K562 (cell line): ENCODE measurements at regions not wholly inside any gene's neighbourhood (a gene's known extent, or its start where the extent isn't known, plus 50 kb on each side); places are given as distances from the start of the nearest gene placed in this dataset.

Experiments
- BRCA1 ChIP-seq, 2 experiments: fragments of 450-650 bp in 1 of 2; sonication (generic) in 1 of 2; formaldehyde crosslinking in 1 of 2; IDR thresholded peaks; 2 replicates each; pipeline versions ENCODE4 v1.5.0 to v1.6.1; 2017 to 2020; ENCODE audit warnings: mild to moderate bottlenecking in 1 of 2, missing genetic modification reagents in 1 of 2
- CEBPZ ChIP-seq: fragments of 150-350 bp; IDR thresholded peaks from 2 replicates; pipeline ENCODE4 v1.6.1; 2014; ENCODE audit warnings: low read depth, mild to moderate bottlenecking, low read length, borderline replicate concordance
- CTCF ChIP-seq, 3 experiments: IDR thresholded peaks in 2 of 3; conservative IDR thresholded peaks in 1 of 3; 2 replicates each; pipeline ENCODE4 v1.5.1; 2011 to 2012; ENCODE audit warnings: low read length in 3 of 3, mild to moderate bottlenecking in 3 of 3, control low read depth in 2 of 3, improper control_type of control experiment in 1 of 3, inconsistent platforms in 1 of 3, low read depth in 1 of 3, mixed read lengths in 1 of 3, moderate library complexity in 1 of 3; ENCODE audit not compliant: insufficient read depth in 2 of 3
- ETS2 ChIP-seq: IDR thresholded peaks from 2 replicates; pipeline ENCODE4 v1.6.1; 2016; ENCODE audit warnings: borderline replicate concordance, missing genetic modification characterization, mild to moderate bottlenecking, moderate library complexity, missing compliant biosample characterization; ENCODE audit not compliant: poor library complexity, severe bottlenecking
- FOXJ3 ChIP-seq: sonication (generic); formaldehyde crosslinking; IDR thresholded peaks from 2 replicates; pipeline ENCODE4 v1.4.0; 2020; ENCODE audit warnings: mild to moderate bottlenecking, missing genetic modification reagents
- KAT2B ChIP-seq: IDR thresholded peaks from one replicate; pipeline ENCODE4 v1.6.1; 2012; ENCODE audit warnings: low read depth, mild to moderate bottlenecking, control low read depth, inconsistent platforms, low read length, moderate library complexity
- NCOR1 ChIP-seq: fragments of 450-650 bp; IDR thresholded peaks from 2 replicates; pipeline ENCODE4 v1.6.1; 2016; ENCODE audit warnings: mild to moderate bottlenecking, moderate library complexity
- PRPF4 ChIP-seq: fragments of 200-400 bp; formaldehyde crosslinking; IDR thresholded peaks from one replicate; pipeline ENCODE4 v1.6.1; 2017; ENCODE audit warnings: low read length, low read depth, mild to moderate bottlenecking; ENCODE audit not compliant: insufficient read depth, poor library complexity, severe bottlenecking
- USF2 ChIP-seq: sonication (generic); formaldehyde crosslinking; IDR thresholded peaks from 2 replicates; pipeline ENCODE4 v1.5.0; 2020; ENCODE audit warnings: missing genetic modification reagents
- YY1 ChIP-seq, 3 experiments: IDR thresholded peaks; 2 replicates each; pipeline ENCODE4 v1.6.1; 2011; ENCODE audit warnings: low read length in 2 of 3, mild to moderate bottlenecking in 2 of 3, moderate library complexity in 2 of 3, borderline replicate concordance in 1 of 3, control low read depth in 1 of 3, low read depth in 1 of 3; ENCODE audit not compliant: insufficient read depth in 3 of 3, insufficient replicate concordance in 2 of 3, control insufficient read depth in 1 of 3, insufficient read length in 1 of 3; ENCODE audit errors: extremely low read depth in 1 of 3
- ZFP30 ChIP-seq: fragments of 250-450 bp; sonication (Bioruptor Pico); IDR thresholded peaks from 2 replicates; pipeline ENCODE4 v1.8.0; 2022; ENCODE audit warnings: moderate library complexity, mild to moderate bottlenecking, inconsistent platforms, borderline replicate concordance
- TF ChIP-seq, protein P1 (sequence below): fragments of 450-650 bp; formaldehyde crosslinking; IDR thresholded peaks from 2 replicates; pipeline ENCODE4 v1.4.0; 2020; ENCODE audit warnings: mild to moderate bottlenecking, moderate library complexity
- TF ChIP-seq, protein P2 (sequence below): fragments of 450-650 bp; IDR thresholded peaks from 2 replicates; pipeline ENCODE4 v1.6.1; 2016; ENCODE audit warnings: mild to moderate bottlenecking, moderate library complexity

- no peak for TF ChIP-seq ETS2 (tag)
- no peak for TF ChIP-seq ZFP30 (CRISPR knock-in tag)
- TF ChIP-seq, protein P1, sequence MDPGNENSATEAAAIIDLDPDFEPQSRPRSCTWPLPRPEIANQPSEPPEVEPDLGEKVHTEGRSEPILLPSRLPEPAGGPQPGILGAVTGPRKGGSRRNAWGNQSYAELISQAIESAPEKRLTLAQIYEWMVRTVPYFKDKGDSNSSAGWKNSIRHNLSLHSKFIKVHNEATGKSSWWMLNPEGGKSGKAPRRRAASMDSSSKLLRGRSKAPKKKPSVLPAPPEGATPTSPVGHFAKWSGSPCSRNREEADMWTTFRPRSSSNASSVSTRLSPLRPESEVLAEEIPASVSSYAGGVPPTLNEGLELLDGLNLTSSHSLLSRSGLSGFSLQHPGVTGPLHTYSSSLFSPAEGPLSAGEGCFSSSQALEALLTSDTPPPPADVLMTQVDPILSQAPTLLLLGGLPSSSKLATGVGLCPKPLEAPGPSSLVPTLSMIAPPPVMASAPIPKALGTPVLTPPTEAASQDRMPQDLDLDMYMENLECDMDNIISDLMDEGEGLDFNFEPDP (CRISPR knock-in tag): no peak
- no peak for TF ChIP-seq CTCF (IDR thresholded peaks at IDR 0.05 in 2 of 3, conservative IDR thresholded peaks at IDR 0.05 in 1 of 3; ENCODE audit: insufficient read depth in 2 of 3, low read depth in 1 of 3, low read length in 3 of 3)
- TF ChIP-seq NCOR1: no peak
- no peak for TF ChIP-seq FOXJ3 (CRISPR knock-in tag)
- TF ChIP-seq, protein P2, sequence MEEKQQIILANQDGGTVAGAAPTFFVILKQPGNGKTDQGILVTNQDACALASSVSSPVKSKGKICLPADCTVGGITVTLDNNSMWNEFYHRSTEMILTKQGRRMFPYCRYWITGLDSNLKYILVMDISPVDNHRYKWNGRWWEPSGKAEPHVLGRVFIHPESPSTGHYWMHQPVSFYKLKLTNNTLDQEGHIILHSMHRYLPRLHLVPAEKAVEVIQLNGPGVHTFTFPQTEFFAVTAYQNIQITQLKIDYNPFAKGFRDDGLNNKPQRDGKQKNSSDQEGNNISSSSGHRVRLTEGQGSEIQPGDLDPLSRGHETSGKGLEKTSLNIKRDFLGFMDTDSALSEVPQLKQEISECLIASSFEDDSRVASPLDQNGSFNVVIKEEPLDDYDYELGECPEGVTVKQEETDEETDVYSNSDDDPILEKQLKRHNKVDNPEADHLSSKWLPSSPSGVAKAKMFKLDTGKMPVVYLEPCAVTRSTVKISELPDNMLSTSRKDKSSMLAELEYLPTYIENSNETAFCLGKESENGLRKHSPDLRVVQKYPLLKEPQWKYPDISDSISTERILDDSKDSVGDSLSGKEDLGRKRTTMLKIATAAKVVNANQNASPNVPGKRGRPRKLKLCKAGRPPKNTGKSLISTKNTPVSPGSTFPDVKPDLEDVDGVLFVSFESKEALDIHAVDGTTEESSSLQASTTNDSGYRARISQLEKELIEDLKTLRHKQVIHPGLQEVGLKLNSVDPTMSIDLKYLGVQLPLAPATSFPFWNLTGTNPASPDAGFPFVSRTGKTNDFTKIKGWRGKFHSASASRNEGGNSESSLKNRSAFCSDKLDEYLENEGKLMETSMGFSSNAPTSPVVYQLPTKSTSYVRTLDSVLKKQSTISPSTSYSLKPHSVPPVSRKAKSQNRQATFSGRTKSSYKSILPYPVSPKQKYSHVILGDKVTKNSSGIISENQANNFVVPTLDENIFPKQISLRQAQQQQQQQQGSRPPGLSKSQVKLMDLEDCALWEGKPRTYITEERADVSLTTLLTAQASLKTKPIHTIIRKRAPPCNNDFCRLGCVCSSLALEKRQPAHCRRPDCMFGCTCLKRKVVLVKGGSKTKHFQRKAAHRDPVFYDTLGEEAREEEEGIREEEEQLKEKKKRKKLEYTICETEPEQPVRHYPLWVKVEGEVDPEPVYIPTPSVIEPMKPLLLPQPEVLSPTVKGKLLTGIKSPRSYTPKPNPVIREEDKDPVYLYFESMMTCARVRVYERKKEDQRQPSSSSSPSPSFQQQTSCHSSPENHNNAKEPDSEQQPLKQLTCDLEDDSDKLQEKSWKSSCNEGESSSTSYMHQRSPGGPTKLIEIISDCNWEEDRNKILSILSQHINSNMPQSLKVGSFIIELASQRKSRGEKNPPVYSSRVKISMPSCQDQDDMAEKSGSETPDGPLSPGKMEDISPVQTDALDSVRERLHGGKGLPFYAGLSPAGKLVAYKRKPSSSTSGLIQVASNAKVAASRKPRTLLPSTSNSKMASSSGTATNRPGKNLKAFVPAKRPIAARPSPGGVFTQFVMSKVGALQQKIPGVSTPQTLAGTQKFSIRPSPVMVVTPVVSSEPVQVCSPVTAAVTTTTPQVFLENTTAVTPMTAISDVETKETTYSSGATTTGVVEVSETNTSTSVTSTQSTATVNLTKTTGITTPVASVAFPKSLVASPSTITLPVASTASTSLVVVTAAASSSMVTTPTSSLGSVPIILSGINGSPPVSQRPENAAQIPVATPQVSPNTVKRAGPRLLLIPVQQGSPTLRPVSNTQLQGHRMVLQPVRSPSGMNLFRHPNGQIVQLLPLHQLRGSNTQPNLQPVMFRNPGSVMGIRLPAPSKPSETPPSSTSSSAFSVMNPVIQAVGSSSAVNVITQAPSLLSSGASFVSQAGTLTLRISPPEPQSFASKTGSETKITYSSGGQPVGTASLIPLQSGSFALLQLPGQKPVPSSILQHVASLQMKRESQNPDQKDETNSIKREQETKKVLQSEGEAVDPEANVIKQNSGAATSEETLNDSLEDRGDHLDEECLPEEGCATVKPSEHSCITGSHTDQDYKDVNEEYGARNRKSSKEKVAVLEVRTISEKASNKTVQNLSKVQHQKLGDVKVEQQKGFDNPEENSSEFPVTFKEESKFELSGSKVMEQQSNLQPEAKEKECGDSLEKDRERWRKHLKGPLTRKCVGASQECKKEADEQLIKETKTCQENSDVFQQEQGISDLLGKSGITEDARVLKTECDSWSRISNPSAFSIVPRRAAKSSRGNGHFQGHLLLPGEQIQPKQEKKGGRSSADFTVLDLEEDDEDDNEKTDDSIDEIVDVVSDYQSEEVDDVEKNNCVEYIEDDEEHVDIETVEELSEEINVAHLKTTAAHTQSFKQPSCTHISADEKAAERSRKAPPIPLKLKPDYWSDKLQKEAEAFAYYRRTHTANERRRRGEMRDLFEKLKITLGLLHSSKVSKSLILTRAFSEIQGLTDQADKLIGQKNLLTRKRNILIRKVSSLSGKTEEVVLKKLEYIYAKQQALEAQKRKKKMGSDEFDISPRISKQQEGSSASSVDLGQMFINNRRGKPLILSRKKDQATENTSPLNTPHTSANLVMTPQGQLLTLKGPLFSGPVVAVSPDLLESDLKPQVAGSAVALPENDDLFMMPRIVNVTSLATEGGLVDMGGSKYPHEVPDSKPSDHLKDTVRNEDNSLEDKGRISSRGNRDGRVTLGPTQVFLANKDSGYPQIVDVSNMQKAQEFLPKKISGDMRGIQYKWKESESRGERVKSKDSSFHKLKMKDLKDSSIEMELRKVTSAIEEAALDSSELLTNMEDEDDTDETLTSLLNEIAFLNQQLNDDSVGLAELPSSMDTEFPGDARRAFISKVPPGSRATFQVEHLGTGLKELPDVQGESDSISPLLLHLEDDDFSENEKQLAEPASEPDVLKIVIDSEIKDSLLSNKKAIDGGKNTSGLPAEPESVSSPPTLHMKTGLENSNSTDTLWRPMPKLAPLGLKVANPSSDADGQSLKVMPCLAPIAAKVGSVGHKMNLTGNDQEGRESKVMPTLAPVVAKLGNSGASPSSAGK: no peak
- no peak for TF ChIP-seq USF2 (CRISPR knock-in tag)
- no peak for TF ChIP-seq KAT2B
- TF ChIP-seq CEBPZ: no peak
- no peak for TF ChIP-seq BRCA1 (IDR thresholded peaks at IDR 0.05)
- TF ChIP-seq BRCA1 (CRISPR knock-in tag; IDR thresholded peaks at IDR 0.05): no peak
- no peak for TF ChIP-seq YY1 (IDR thresholded peaks at IDR 0.05; ENCODE audit: borderline replicate concordance in 1 of 3, control insufficient read depth in 1 of 3, extremely low read depth in 1 of 3, insufficient read depth in 3 of 3, insufficient read length in 1 of 3, insufficient replicate concordance in 2 of 3, low read depth in 1 of 3, low read length in 2 of 3)
- no peak for TF ChIP-seq PRPF4
Observed at GRCh38 chr20:30419466-30419865, 838.0 kb upstream of the DEFB115 start.
